ENCODE measurements at regions not wholly inside any gene's neighbourhood (a gene's known extent, or its start where the extent isn't known, plus 50 kb on each side); places are given as distances from the start of the nearest gene placed in this dataset.

GRCh38 chr16:5895137-5895536, 797.5 kb upstream of the EEF2KMT start:
- H3K4me3 Mint-ChIP-seq (ENCODE audit: low read depth, unreplicated experiment) = no peak overlapping the region
- no peaks in the 10 kb centered on the region for H3K9me3 Mint-ChIP-seq (ENCODE audit: low read depth, unreplicated experiment)
- TF ChIP-seq, protein P1, sequence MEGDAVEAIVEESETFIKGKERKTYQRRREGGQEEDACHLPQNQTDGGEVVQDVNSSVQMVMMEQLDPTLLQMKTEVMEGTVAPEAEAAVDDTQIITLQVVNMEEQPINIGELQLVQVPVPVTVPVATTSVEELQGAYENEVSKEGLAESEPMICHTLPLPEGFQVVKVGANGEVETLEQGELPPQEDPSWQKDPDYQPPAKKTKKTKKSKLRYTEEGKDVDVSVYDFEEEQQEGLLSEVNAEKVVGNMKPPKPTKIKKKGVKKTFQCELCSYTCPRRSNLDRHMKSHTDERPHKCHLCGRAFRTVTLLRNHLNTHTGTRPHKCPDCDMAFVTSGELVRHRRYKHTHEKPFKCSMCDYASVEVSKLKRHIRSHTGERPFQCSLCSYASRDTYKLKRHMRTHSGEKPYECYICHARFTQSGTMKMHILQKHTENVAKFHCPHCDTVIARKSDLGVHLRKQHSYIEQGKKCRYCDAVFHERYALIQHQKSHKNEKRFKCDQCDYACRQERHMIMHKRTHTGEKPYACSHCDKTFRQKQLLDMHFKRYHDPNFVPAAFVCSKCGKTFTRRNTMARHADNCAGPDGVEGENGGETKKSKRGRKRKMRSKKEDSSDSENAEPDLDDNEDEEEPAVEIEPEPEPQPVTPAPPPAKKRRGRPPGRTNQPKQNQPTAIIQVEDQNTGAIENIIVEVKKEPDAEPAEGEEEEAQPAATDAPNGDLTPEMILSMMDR (IDR thresholded peaks at IDR 0.05; ENCODE audit: unreplicated experiment) = no peak
- no peak for DNase-seq
- no TSS peak for BruUV-seq (replicated peaks)
- no peaks in the 10 kb centered on the region for H3K27me3 Mint-ChIP-seq (ENCODE audit: unreplicated experiment)
- H3K4me1 Mint-ChIP-seq (ENCODE audit: low read depth, unreplicated experiment) = peaks cover 18% of the 10 kb centered on the region
- intact Hi-C loops (cut with micrococcal nuclease; ENCODE audit: unreplicated experiment) = no loop called here
- no peaks in the 10 kb centered on the region for H3K36me3 Mint-ChIP-seq (ENCODE audit: insufficient read depth, unreplicated experiment)
- CTCF ChIA-PET = no interaction called here
- H3K27ac Mint-ChIP-seq (ENCODE audit: unreplicated experiment) = no peak overlapping the region

- no TSS peak for BruUV-seq (replicated peaks)
- Mint-ChIP-seq H3K4me3 (ENCODE audit: low read depth, unreplicated experiment) (no peak overlapping the region), H3K27ac (ENCODE audit: unreplicated experiment) (no peak overlapping the region), H3K4me1 (ENCODE audit: low read depth, unreplicated experiment) (peaks cover 14% of the 10 kb centered on the region), H3K36me3 (ENCODE audit: insufficient read depth, unreplicated experiment) (no peaks in the 10 kb centered on the region), H3K27me3 (ENCODE audit: unreplicated experiment) (no peaks in the 10 kb centered on the region), H3K9me3 (ENCODE audit: low read depth, unreplicated experiment) (peaks cover 4% of the 10 kb centered on the region)
- intact Hi-C loops (cut with micrococcal nuclease; ENCODE audit: unreplicated experiment) = no loop called here
- CTCF ChIA-PET = interaction anchor here (0.6 kb wide), 1 partner anchor 594 kb away, joined by 4 read pairs; no protein-coding TSS in a partner anchor
- TF ChIP-seq, protein P1 (IDR thresholded peaks at IDR 0.05; ENCODE audit: unreplicated experiment) = no peak
- no peak for DNase-seq
These were observed 793.7 kb upstream of the EEF2KMT start for GRCh38 chr16:5891296-5891695.

DNA sequence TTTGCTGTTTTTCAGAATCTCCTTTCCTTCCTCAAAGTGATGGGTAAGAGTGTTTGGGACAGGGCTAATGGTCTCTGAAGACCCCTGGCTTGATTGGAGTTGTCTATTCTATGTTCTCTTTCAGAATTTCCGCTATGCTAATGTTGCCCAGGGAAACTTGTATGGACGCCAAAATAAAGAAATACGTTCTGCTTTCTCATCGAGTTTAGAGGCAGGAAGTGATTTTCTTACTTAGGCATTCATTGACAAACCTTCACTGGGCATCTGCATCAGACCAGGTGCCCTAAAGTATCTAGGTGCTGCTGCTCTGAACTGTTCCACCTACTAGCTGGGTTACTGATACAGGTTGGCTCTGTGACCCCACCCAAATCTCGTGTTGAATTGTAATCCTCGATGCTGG, 787.9 kb upstream of the EEF2KMT start:
- peaks cover 12% of the 10 kb centered on the region for H3K4me1 Mint-ChIP-seq (ENCODE audit: low read depth, unreplicated experiment)
- TF ChIP-seq, protein P1 (IDR thresholded peaks at IDR 0.05; ENCODE audit: unreplicated experiment) = no peak
- no TSS peak for BruUV-seq (replicated peaks)
- H3K36me3 Mint-ChIP-seq (ENCODE audit: insufficient read depth, unreplicated experiment) = no peaks in the 10 kb centered on the region
- CTCF ChIA-PET = interaction anchor here (0.6 kb wide), 1 partner anchor 253 kb away, joined by 3 read pairs; no protein-coding TSS in a partner anchor
- no peak for DNase-seq
- H3K9me3 Mint-ChIP-seq (ENCODE audit: low read depth, unreplicated experiment) = peaks cover 4% of the 10 kb centered on the region
- H3K27ac Mint-ChIP-seq (ENCODE audit: unreplicated experiment) = no peak overlapping the region
- H3K27me3 Mint-ChIP-seq (ENCODE audit: unreplicated experiment) = no peaks in the 10 kb centered on the region
- intact Hi-C loops (cut with micrococcal nuclease; ENCODE audit: unreplicated experiment) = no loop called here
- no peak overlapping the region for H3K4me3 Mint-ChIP-seq (ENCODE audit: low read depth, unreplicated experiment)

- Mint-ChIP-seq H3K4me3 (ENCODE audit: low read depth, unreplicated experiment) (no peak overlapping the region), H3K27me3 (ENCODE audit: unreplicated experiment) (no peaks in the 10 kb centered on the region), H3K27ac (ENCODE audit: unreplicated experiment) (no peak overlapping the region), H3K4me1 (ENCODE audit: low read depth, unreplicated experiment) (peaks cover 12% of the 10 kb centered on the region), H3K36me3 (ENCODE audit: insufficient read depth, unreplicated experiment) (no peaks in the 10 kb centered on the region), H3K9me3 (ENCODE audit: low read depth, unreplicated experiment) (peaks cover 4% of the 10 kb centered on the region)
- BruUV-seq (replicated peaks) = no TSS peak
- TF ChIP-seq, protein P1 (IDR thresholded peaks at IDR 0.05; ENCODE audit: unreplicated experiment) = no peak
- DNase-seq = no peak
- CTCF ChIA-PET = interaction anchor here (0.6 kb wide), 1 partner anchor 252 kb away, joined by 3 read pairs; no protein-coding TSS in a partner anchor
- intact Hi-C loops (cut with micrococcal nuclease; ENCODE audit: unreplicated experiment) = no loop called here
These were observed 787.4 kb upstream of the EEF2KMT start for GRCh38 chr16:5884996-5885395.

Data from Calu3 (cell line).